ENCODE measurements at regions not wholly inside any gene's neighbourhood (a gene's known extent, or its start where the extent isn't known, plus 50 kb on each side); places are given as distances from the start of the nearest gene placed in this dataset.

DNA sequence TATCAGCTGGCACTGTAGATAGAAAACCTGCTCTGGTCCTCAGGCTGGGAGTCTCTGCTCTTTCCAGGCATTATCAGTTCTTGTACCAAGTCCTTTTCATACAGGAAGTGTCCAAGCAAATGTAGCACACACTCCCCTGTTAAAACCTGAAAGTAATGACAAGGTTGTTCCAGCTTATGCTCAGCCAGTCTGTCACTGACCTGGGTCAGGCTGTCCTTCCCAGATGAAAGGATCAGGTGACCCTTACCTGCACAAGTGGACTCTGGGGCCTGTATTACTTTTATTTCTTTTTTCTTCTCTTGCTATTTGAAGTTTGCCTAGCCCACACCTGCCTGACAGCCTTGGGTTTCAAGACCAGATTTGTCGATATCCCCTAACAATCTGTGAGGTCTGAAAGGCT lies 156.3 kb upstream of the SESN3 start:
- DNase-seq (ENCODE audit: low read depth), result no peak

DNA sequence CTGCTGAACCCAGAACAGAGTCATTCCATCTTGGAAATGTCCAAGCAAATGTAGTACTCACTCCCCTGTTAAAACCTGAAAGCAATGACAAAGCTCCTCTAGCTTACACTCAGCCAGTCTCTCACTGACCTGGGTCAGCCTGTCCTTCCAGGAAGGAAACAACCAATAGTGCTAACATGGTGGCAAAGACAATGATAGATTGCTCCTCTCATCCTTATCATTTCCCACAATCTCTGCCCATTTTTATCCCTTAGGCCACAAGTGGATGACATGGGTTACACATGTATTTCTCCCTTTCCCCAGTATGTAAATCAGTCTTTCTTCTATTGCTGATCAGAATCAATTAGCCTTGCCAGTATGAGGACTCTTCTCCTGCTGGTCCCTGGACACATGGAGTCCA lies 154.6 kb upstream of the SESN3 start:
- DNase-seq (ENCODE audit: low read depth), result no peak

DNA sequence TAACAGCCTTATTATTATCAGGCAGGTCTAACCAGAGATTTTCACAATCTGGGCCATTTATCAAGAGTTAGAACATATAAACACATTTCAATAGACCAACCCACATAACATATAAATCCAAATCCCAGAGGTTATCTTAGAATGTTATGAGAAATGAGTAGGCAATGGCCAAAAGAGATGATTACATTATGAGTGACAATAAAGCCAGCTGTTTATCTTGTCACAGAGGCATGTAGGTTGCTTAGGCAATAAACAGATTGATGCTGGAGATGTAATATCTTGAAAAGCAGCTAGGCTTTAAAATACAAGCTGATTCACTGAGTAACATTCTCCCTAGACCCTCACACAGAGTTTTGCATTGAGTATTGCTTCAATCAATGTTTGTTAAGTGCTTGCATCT lies 148.5 kb upstream of the SESN3 start:
- no peak for DNase-seq (ENCODE audit: low read depth)

DNA sequence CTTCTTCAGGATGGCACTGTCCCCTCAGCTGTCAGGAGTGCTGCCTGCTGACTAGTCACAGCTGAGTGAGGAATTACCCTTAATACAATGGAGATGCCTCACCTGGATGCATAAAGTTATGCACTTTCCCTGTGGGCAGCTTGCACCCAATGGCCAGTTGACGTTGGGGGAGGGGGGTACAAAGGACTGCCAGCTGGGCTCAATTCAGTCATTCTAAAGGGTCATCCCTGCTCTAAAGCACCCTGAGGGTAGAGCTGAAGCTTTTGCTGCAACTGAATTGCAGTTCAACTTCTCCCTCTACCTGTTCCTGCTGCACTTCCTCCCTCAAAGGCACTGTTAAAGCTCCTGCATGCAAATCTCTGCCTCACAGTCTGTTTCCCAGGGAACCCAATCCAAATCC lies 147.8 kb upstream of the SESN3 start:
- DNase-seq (ENCODE audit: low read depth), result no peak

DNA sequence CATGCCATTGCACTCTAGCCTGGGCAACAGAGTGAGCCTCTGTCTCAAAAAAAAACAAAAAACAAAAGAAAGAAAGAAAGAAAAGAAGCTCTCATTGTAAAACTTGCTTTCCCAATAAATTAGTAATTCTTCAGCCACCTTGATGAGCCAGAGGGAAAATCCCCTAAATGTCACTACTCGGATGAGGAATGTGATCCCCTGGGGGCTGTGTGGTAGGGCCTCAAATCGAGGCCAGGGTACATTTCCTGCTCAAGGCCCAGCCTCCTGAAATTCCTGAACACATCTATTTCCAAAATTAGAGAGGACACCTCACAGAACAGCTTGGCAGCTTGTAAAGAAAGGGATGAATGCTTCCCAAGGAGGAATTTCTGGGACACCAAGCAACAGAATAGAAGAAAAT lies 147.1 kb upstream of the SESN3 start:
- DNase-seq (ENCODE audit: low read depth), result no peak

DNA sequence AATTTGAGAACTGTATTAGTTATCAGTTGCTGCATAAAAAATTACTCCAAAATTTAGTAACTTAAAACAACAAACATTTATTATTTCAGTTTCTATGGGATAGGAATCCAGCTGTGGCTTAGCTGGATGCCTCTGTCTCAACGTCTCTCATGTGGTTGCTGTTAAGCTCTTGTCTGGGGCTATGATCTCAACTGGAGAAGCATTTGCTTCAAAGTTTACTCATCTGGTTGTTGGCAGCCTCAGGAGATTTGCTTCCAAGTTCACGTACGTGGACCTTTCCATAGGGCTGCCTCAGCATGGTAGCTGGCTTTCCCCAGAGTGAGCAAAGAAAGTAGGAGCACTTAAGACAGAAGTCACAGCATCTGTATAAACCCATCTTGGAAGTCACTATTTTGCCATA lies 144.9 kb upstream of the SESN3 start:
- peak; percentile 76 for DNase-seq (ENCODE audit: low read depth)

DNA sequence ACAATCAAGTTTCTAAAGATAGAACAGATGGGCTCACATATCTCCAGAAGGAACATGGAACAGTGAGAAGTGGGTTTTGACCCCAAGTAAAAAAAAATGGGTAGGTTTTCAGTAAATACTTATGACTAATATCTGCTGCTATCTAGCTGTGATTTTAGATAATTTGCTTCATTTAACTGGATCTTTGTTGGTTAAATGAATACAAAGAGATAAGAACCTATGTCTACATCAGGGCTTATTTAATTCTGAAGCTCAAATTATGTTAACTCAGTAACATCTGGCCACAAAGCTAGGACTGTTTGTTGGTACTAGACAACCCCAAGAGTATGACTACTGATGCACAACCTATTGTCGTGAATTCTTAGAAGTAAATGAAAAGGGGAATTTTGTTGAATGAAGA lies 144.4 kb upstream of the SESN3 start:
- DNase-seq (ENCODE audit: low read depth), result no peak

DNA sequence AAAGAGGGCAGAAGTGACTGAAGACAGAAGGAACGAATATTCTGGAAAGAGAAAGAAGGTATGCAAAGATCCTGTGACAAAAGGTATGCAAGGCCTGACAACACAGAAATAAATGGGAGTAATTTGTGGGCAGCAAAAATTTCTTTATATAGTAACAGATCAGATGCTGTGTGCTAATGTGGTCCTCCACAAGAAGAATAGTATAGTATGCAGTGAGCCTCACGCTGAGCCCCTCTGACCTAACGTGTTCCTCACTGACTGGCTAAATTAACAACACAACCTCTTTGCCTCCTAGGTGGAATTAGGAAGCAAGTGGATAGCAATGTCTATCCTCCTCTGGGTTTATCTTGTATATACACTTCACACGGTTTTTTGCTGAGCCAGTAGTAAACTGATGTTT lies 143.1 kb upstream of the SESN3 start:
- no peak for DNase-seq (ENCODE audit: low read depth)

DNA sequence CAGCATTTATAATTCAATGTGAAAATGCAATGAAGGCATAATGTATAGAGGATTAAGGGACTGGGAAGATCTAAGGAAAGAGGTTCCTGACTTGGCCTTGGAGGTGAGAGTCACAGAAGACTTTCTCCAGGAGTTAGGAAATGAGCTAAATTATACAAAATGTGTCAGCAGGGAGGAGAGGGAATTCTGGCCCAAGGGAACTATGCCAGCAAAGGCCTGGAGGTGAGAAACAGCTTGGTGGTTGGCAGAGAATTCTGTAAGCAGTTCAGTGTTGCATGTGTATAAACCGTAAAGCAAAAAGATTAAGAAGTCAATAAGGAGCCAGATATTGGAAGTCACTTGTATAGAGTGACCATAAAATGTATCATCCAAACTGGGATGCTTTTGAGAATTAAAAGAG lies 142.2 kb upstream of the SESN3 start:
- DNase-seq (ENCODE audit: low read depth), result no peak

DNA sequence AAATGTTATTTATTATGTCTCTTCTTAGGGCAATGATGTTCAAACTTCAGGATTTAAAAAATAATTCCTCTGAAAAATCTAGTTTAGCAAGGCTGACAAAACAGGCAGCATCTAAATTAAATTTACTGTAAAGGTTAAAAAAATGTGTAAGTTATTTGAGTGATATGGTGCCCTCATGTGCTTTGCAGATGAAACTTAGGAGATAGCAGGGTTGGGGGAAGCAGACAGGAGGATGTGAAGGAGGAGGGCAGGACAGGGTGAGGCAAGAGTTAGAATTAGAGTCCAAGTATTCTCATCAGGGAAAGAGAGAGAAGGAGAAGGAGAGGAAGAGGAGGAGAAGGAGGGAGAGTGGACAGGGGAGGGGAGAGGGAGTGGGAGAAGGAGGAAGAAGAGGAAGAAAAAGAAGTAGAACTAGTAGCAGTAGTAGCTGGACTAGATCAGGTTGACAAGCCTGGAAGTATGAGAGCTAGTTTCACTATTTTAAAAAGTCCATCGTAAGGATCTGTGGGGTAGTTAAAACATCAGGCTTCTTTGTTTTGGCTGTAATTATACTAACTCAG lies 141.2 kb upstream of the SESN3 start:
- DNase-seq (ENCODE audit: low read depth), result no peak

DNA sequence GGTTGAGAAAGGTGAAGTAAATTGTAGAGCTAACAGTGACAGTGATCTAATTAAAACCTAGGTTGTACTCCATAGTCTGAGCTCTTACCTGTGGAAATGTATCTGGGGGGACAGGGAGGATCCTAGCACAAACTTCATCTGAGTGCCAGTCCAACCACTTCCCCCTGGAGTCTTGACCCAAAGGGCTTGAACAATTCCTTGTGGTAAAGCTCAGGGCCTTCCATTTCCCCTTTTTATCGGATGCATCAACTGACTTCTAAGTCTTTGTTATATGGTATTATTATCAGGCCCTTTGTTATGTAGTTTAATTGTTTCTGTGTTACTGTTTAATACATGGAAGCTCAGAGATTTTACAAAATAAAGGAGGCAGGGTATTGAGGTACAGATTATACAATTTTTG lies 140.2 kb upstream of the SESN3 start:
- DNase-seq (ENCODE audit: low read depth), result no peak

DNA sequence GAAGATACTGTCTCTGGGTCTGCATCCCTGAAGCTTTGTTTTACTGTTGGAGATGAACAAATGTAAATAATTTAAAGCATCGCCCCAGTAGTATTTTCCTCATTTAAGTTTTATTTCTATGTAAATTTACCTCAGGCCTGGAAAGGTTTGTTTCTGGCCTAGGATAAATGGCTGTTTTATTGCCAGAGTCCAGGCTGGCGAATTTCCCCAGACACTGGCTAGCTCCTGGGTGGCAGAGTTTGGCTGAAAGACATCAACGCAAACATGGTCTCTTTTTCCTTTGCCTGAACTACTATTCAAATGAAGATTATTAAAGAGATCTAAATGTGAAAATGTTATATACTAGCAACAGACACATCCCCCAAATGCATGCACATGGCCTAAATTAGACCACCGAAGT lies 136.7 kb upstream of the SESN3 start:
- no peak for DNase-seq (ENCODE audit: low read depth)

DNA sequence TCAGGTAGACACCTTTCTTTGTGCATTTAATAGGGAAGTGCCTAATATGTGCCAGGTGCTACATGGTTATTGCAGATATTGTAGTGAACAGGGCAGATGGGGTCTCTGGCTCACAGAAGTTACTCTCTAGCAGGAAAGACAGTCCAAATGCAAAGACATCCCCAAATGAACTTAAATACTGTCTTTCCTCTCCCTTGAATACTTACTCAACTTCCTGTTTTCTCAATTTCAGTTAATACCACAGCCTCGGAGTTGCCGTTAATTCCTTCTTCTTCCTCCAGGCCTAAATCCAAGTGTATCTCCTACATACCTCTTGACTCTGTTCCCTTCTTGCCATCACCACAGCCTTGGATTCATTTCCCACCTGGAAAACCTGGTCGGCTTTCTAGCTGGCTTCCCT lies 134.3 kb upstream of the SESN3 start:
- no peak for DNase-seq (ENCODE audit: low read depth)

DNA sequence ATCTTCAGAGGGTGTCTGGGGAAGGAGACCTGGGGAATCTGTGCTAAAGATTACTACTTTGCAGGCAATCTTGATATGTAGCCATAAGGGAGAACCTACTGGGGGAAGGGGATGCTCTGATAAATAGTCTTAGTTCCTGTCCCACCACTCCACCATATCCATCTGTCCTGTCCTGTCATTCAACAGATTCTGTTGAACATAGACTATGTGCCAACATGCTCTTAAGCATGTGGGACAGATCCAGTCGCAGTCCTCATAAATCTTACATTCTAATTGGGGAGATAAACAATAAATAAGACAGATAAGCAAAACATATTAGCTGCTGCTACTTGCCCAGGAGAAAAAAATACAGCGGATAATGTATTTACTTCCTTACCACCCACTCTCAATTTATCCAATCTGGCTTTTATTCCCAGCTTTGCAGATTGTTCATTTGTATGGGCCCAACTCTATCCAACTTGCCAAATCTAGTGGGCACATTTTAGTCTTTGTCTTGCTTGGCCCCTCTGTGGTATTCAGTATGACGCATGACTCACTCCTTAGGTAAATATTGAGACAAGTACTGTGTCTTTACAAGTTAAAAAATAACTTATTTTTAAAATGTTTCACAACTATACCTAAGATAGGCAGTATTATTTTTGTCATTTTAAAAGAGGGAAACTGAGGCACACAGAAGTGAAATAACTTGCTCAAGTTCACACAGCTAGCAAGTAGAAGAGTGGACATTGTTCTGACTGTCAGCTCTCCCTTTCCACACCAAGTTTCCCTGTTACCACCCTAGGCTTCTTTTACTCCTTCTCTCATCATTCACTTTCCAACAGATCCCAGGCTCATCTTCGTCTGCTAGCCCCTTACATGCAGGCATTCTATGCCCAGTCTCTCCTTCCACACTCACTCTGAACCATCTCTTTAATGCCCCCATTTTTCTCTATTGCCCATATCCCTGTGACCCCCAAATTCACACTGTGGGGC lies 133.6 kb upstream of the SESN3 start:
- no peak for DNase-seq (ENCODE audit: low read depth)

DNA sequence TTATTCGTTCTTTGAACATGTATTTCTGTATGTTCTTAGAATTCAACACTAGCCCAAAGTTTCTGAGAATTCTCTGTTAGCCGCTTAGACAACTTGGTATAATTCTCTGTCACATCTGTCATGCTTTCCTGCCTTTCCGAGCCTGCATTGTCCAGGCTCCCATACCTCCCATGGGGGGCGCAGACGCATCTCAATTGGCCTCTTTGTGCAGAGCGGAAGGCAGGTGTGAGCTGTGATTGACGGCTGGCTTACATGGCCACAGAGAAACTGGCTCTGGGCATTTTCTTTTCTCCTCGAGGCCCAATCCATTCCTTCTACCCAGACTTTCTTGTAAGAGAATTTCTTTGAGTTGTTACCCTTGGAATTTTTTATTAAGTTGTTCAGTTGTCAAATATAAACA lies 132.7 kb upstream of the SESN3 start:
- DNase-seq (ENCODE audit: low read depth), result no peak

DNA sequence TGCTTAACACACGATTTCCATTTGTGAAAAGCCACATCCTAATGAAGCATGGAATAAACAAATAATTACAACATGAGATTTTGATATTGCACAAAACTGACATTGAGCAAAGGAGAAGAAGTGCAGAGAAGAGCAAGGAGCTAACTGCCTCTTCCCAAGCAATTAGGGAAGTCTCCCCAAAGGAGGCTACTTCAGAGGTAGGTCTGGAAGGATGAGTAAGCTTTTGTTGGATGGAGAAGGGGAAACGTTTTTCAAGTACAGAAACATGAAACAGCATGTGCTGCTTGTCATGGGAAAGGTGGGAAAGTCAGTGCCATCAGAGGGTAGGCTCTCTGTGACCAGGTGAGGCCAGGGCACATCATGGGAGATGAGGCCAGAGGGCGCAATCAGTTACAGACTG lies 132.2 kb upstream of the SESN3 start:
- no peak for DNase-seq (ENCODE audit: low read depth)

DNA sequence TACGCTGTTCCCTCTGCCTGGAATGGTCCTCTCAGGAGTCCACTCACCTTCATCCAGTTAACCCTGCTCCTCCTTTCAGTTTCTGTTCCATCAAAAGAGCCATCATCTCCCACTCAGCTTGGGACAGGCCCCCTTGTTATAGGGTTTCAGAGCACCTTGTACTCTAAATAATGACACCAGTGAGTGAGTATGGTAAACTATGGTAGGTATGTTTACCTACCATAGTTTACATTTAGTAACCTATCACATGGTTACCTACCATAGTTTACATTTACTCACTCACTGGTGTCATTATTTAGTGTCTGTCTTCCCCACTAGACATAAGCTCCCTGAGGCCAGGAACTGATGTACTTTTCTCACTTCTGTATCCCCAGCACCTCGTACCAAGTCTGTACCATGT lies 130.2 kb upstream of the SESN3 start:
- no peak for DNase-seq (ENCODE audit: low read depth)

DNA sequence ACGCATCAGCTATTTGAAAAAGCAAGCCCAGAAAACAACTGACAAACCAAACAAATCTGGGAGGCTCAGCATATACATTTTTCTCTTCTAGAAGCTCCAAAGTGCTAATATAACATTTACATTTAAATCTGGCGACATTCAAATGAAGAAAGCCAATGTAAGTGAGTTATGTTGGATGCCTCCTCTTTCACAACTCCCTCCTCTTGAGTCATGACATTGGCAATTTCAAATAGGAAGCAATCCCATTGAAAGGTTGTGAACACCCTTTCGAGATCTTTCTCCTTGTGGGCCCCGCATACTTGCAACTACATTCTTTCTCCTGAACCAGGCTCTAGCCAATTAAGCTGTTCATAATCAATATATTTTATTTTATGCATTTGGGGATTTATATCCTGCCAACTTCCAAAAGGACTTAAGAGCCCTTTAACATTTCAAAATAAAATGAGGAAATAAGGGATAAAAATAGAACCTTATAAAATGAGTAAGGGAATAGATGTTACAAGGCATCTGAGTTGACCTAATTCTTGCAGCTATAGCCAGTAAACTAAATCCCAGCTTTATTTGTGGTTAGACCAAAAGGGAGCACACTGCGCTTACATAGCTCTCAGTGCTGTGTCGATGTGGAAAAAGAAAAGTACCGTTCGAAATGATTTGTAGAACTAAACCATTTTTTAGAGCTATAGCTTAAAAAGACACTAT lies 129.5 kb upstream of the SESN3 start:
- no peak for DNase-seq (ENCODE audit: low read depth)

DNA sequence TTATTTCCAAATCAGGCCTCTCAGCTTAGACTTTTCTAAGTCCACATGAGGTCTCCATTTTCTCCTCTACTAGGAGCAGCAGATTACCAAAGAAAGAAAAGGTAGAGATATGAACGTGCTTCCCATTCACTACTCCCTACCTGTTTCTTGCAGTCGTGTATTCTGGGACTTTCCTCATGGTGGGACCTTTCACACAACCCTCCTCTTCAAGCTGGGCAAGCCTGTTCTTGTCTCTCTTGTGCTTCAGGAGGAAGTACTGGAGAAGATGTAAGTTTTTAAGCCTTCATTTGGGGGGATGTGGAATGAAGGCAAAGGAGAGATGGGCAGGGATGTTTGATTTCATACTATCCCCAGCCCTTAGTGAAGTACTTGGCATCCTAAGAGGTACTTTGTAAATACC lies 128.8 kb upstream of the SESN3 start:
- no peak for DNase-seq (ENCODE audit: low read depth)

DNA sequence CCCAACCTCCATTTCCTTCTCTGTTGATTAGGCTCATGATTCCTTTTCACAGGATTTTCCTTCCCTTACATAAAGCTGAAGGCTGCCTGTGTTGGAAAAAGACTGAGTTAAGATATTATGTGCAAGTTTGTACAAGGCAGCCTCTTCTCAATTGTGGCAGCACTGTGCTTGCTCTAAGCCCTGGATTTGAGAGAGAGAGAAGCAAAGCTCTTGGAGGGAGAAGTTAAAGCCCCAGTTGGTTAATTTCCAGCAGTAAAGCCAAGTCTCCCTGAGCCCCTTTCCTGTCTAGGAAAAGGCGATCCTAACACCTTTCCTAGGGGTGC lies 128.3 kb upstream of the SESN3 start:
- no peak for DNase-seq (ENCODE audit: low read depth)

DNA sequence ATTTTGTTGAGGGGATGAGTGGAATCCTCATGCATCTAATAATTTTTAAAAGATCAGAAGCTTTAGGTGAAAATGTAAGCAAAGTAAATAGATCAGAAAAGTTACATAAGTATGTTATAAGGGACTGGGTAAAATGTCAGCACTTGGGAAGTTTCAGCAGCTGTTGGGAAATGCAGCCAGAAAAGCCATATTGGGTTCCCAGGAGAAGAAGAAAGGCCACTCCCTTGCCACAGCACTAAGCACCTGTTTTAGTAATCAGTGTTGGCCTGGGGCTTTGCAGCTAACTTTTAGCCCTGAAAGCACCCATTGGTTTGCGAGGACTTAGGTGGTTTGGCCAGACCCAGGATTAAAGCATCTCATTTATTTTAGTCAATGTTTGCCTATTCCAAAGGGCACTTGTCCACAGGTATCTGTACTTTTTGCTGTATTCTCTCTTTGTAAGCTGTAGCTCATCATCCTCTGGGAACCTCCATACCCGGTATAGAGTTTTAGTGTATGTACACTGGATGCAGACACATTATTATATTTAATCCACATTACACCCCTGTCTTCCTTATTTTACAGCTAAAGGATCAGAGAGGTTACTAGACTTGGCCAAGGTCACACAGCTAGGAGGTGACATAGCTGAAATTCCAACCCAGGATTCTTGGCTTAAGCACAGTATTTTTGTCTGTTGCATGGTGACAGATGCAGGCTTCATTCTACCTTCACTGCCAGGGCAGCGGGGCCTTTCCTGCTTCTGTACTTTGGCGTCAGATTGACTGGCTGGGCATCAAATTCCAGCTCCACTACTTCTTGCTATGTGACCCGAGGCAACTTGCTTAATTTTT lies 127.7 kb upstream of the SESN3 start:
- DNase-seq (ENCODE audit: low read depth), result no peak

DNA sequence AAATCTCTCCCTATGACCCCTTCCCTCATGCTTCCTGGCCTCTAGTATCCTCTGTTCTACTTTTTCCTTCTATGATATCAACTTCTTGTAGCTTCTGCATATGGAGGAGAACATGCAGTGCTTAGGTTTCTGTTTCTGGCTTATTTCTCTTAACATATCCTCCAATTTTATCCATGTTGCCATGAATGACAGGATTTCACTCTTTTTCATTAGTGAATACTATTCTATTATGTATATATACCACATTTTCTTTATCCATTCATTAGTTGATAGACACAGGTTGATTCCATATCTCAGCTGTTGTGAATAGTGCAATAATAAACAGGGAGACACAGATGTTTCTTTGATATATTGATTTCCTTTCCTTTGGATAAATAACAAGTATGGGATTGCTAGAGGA lies 123.3 kb upstream of the SESN3 start:
- no peak for DNase-seq (ENCODE audit: low read depth)

DNA sequence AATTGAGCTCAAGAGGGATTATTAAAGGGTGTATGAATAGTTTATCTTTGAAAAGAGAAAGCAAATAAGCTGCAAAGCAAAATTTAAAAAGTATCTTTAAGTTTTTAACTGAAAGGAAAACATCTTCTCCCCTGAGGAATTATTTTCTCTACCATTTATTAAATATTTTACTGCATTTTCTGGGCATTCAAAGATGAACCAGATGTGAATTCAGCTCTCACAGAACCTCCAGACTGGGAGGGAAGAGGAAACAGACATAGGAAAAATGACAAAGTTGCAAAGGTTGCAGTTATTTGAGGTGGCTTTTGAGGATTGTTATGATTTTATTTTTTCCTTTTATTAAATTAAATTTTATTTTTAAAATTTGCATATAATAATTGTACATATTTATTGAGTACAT lies 122.7 kb upstream of the SESN3 start:
- DNase-seq (ENCODE audit: low read depth), result no peak

Measured in GM04504 (cell line).